T-helper 17 cell (primary cell): ENCODE measurements at regions not wholly inside any gene's neighbourhood (a gene's known extent, or its start where the extent isn't known, plus 50 kb on each side); places are given as distances from the start of the nearest gene placed in this dataset.

ENCODE experiments used
- ATAC-seq: fragments of 150-1000 bp; cut with Tn5 transposase; 2 replicates; pipeline ENCODE4 v1.10.0; 2021; ENCODE audit warnings: mild to moderate bottlenecking, moderate library complexity
- DNase-seq, 3 donors: peaks; one replicate each; pipeline versions ENCODE4 v3.0.0 to v3.0.0-alpha.2; 2020 to 2021
- H3K9me3 ChIP-seq: one replicate; pipeline ENCODE4 v1.7.0; 2013; ENCODE audit warnings: low read length, mild to moderate bottlenecking; ENCODE audit not compliant: control insufficient read depth, poor library complexity, severe bottlenecking
- H3K27ac Mint-ChIP-seq: one replicate; pipeline ENCODE4 v1.8.0; 2022; ENCODE audit warnings: mild to moderate bottlenecking, moderate library complexity, mixed read lengths
- H3K27me3 Mint-ChIP-seq: one replicate; pipeline ENCODE4 v1.8.0; 2022; ENCODE audit warnings: mixed read lengths
- H3K36me3 Mint-ChIP-seq: one replicate; pipeline ENCODE4 v1.8.0; 2022; ENCODE audit warnings: low read depth, mixed read lengths
- H3K4me1 Mint-ChIP-seq: one replicate; pipeline ENCODE4 v1.8.0; 2022; ENCODE audit warnings: mild to moderate bottlenecking, mixed read lengths
- H3K4me3 Mint-ChIP-seq: one replicate; pipeline ENCODE4 v1.8.0; 2022; ENCODE audit warnings: mild to moderate bottlenecking, moderate library complexity, mixed read lengths

DNA sequence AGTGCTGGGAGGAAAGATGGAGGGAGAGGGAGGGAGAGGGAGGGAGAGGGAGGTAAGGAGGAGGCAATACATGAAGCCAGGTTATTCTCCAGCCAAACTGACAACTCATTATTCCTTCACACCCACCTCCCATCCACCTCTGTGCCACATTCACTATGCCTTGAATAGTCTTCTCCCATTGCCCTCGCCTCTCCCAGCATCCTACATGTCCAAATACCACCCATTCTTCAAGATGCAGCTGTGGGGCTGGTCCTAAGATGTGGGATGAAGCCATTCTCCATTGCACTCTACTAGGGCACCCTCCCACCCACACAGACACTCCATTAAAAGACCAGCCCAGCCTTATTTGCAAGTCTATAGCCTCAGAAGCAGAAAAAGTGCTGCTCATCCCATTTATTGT lies 165.8 kb downstream of the RRAGC start:
- Mint-ChIP-seq H3K27ac (no peak overlapping the region), H3K4me1 (no peaks in the 10 kb centered on the region), H3K27me3 (peaks cover 35% of the 10 kb centered on the region), H3K36me3 (no peaks in the 10 kb centered on the region), H3K4me3 (no peak overlapping the region)
- DNase-seq = no peak
- ATAC-seq = no peak
- H3K9me3 ChIP-seq = no peaks in the 10 kb centered on the region

DNA sequence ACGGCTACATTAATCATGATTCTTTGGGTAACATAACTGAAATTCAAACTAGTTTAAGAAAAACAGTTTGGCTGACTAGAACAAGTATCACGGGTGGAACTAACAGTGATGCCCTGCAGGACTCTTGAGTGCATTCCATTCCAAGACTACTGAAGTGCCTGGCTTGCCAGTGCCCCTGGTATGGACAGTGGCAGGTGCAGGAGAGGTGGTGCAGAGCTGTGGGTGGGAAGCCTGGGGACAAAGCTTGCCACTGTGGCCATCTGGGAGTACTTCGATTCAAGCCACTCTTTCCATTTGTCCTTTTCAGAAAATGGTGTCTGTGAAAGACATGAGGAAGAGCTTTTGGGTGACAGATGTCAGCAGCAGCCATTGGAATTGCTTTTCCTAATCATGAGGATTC lies 166.5 kb downstream of the RRAGC start:
- H3K4me1 Mint-ChIP-seq = no peaks in the 10 kb centered on the region
- no peak for DNase-seq
- H3K9me3 ChIP-seq = no peaks in the 10 kb centered on the region
- no peak overlapping the region for H3K27ac Mint-ChIP-seq
- no peak overlapping the region for H3K4me3 Mint-ChIP-seq
- peaks cover 43% of the 10 kb centered on the region for H3K27me3 Mint-ChIP-seq
- H3K36me3 Mint-ChIP-seq = no peaks in the 10 kb centered on the region
- ATAC-seq = no peak

DNA sequence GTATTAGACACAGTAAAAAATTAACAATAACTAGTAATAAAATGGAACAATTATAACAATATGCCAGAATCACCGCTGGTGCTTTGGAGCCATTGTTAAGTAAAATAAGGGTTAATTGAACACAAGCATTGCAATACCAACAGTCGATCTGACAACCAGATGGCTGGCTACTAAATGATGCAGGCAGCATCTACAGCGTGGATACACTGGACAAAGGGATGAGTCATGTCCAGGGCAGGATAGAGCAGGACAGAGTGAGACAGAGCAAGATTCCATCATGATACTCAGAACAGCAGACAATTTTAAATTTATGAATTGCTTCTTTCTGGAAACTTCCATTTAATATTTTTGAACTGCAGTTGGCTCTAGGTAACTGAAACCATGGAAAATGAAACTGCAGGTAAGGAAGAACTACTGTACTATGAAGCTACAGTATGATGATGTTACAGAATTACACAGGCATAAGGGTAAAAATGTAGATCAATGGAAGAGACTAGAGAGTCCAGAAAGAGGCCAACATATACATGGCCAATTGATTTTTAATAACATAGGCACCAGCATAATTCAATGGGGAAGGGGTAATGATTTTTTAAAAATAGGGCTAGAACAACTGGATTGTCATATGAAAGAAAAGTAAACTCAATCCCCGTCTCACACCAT lies 168.7 kb downstream of the RRAGC start:
- Mint-ChIP-seq H3K27ac (no peak overlapping the region), H3K27me3 (peaks cover 54% of the 10 kb centered on the region), H3K36me3 (peaks cover 2% of the 10 kb centered on the region), H3K4me3 (no peak overlapping the region), H3K4me1 (no peaks in the 10 kb centered on the region)
- DNase-seq (no peak), ATAC-seq (no peak)
- no peaks in the 10 kb centered on the region for H3K9me3 ChIP-seq

DNA sequence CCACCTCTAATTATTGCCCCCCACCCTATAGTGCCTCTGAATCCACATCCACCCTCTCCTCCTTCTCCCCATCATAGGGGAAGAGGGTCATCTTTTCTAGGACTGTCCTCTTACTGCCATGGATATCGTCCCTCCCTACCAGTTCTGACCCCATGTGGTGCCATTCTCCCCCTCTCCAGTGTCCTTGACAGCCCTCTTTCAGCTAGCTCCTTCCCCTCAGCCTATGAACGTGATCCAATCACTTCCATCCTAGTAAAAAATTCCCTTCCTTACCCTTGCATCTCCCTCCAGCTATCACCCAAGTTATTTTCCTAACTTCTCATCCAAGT lies 172.7 kb downstream of the RRAGC start:
- Mint-ChIP-seq H3K4me1 (no peaks in the 10 kb centered on the region), H3K36me3 (peaks cover 5% of the 10 kb centered on the region), H3K27me3 (peaks cover 70% of the 10 kb centered on the region), H3K27ac (no peak overlapping the region), H3K4me3 (no peak overlapping the region)
- DNase-seq (no peak), ATAC-seq (no peak)
- no peaks in the 10 kb centered on the region for H3K9me3 ChIP-seq

GRCh38 chr1:38686167-38686926 lies 173.2 kb downstream of the RRAGC start:
- ATAC-seq (no peak), DNase-seq (no peak)
- Mint-ChIP-seq H3K4me3 (no peak overlapping the region), H3K36me3 (peaks cover 5% of the 10 kb centered on the region), H3K27ac (no peak overlapping the region), H3K4me1 (no peaks in the 10 kb centered on the region), H3K27me3 (peaks cover 70% of the 10 kb centered on the region)
- H3K9me3 ChIP-seq = no peaks in the 10 kb centered on the region

GRCh38 chr1:38685388-38685787 lies 174.2 kb downstream of the RRAGC start:
- Mint-ChIP-seq H3K36me3 (peaks cover 5% of the 10 kb centered on the region), H3K27ac (no peak overlapping the region), H3K27me3 (peaks cover 63% of the 10 kb centered on the region), H3K4me1 (no peaks in the 10 kb centered on the region), H3K4me3 (no peak overlapping the region)
- ATAC-seq (no peak), DNase-seq (no peak)
- no peaks in the 10 kb centered on the region for H3K9me3 ChIP-seq

- no peak for ATAC-seq
- Mint-ChIP-seq H3K36me3 (peaks cover 3% of the 10 kb centered on the region), H3K4me3 (no peak overlapping the region), H3K4me1 (no peaks in the 10 kb centered on the region), H3K27me3 (peaks cover 43% of the 10 kb centered on the region), H3K27ac (no peak overlapping the region)
- no peaks in the 10 kb centered on the region for H3K9me3 ChIP-seq
- no peak for DNase-seq
Observed at GRCh38 chr1:38680801-38681510, 178.6 kb downstream of the RRAGC start.

DNA sequence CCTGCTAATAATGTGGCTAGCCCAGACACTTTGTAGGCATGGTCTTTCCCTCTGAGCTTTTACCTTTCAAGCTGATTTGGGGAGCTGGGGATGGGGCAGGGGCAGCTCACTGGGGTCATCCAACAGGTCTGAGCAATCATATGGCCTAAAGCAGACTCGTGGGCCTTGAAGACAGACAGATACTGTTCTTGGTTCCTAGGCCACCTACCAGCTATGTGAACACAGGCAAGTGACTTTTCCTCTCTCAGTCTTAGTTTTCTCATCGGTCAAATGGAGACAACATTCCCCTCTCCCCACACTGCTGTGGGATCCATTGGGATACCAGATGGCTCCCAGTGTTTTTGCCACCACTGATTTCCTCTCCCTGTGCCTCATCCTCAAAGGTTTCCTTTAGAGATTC lies 181.8 kb downstream of the RRAGC start:
- H3K36me3 Mint-ChIP-seq = peaks cover 3% of the 10 kb centered on the region
- no peak overlapping the region for H3K4me3 Mint-ChIP-seq
- no peaks in the 10 kb centered on the region for H3K9me3 ChIP-seq
- ATAC-seq (no peak), DNase-seq (no peak)
- H3K27ac Mint-ChIP-seq = no peak overlapping the region
- H3K4me1 Mint-ChIP-seq = no peaks in the 10 kb centered on the region
- peaks cover 43% of the 10 kb centered on the region for H3K27me3 Mint-ChIP-seq

DNA sequence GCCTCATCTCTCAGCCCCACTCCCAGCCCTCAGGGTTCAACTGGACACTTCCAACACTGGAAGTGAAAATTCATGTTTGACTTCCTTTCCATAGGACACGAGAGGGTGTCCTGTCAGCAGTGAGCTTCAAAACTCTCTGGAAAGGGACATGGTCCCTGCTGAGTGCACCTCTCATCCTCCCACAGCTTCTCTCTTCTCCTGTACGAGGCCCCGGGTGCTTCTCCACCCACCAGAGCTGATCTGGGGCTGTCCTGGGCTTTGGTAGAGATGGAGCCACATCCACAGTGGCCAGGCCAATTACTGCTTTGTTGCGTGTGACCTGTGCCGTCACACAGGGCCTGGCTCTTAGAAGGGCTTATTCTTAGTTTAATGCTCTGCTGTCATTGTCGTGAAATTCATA lies 182.3 kb downstream of the RRAGC start:
- Mint-ChIP-seq H3K36me3 (peaks cover 3% of the 10 kb centered on the region), H3K27ac (no peak overlapping the region), H3K4me1 (no peaks in the 10 kb centered on the region), H3K4me3 (no peak overlapping the region), H3K27me3 (peaks cover 43% of the 10 kb centered on the region)
- H3K9me3 ChIP-seq = no peaks in the 10 kb centered on the region
- DNase-seq (no peak), ATAC-seq (no peak)

DNA sequence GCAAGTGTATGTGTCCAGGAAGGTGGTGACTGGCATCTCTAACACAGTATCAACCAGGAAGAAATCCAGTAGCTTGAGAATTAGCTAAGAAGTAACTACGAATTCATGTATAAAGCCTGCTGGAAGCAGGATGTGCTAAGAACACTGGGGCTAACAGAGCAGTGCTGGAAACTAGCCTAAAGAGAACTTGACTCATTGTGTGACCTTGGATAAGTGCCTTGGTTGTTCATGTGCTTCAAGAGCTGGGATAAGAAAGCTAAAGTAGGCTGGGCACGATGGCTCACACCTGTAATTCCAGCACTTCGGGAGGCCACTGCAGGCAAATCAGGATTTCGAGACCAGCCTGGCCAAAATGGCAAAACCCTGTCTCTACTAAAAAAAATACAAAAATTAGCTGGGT lies 186.9 kb downstream of the RRAGC start:
- no peak for ATAC-seq
- H3K9me3 ChIP-seq = no peaks in the 10 kb centered on the region
- H3K4me3 Mint-ChIP-seq = no peak overlapping the region

DNA sequence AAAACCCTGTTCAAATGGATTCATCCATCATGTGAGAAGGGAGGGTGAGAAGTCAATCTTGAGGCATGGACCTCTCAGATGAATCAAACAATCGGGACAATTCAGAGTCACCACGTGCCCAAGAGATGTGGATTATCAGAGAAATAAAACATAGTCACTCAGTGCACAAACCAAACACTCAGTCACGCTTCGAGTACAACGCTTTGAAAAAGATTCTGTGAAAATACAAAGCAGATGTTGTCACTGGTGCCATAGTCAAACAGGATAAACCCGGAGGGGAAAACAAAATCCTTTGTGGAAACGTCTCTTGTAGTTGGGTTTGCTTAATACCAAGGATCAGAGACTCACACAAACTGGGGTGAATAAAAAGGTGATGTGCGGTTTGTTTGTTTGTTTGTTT lies 188.4 kb downstream of the RRAGC start:
- H3K9me3 ChIP-seq = no peaks in the 10 kb centered on the region
- Mint-ChIP-seq H3K36me3 (peaks cover 7% of the 10 kb centered on the region), H3K27ac (no peak overlapping the region), H3K4me1 (no peaks in the 10 kb centered on the region), H3K27me3 (peaks cover 69% of the 10 kb centered on the region), H3K4me3 (no peak overlapping the region)
- DNase-seq (no peak), ATAC-seq (no peak)

More for the DNA sequence above, 186.9 kb downstream of the RRAGC start:
- H3K27me3 Mint-ChIP-seq = peaks cover 67% of the 10 kb centered on the region
- peaks cover 5% of the 10 kb centered on the region for H3K36me3 Mint-ChIP-seq
- no peak for DNase-seq
- H3K27ac Mint-ChIP-seq = no peak overlapping the region
- H3K4me1 Mint-ChIP-seq = no peaks in the 10 kb centered on the region

- DNase-seq = no peak
- Mint-ChIP-seq H3K27me3 (peaks cover 64% of the 10 kb centered on the region), H3K4me3 (no peak overlapping the region), H3K4me1 (no peaks in the 10 kb centered on the region), H3K27ac (no peak overlapping the region), H3K36me3 (peaks cover 7% of the 10 kb centered on the region)
- no peaks in the 10 kb centered on the region for H3K9me3 ChIP-seq
- no peak for ATAC-seq
Observed at GRCh38 chr1:38670544-38671122, 188.9 kb downstream of the RRAGC start.

DNA sequence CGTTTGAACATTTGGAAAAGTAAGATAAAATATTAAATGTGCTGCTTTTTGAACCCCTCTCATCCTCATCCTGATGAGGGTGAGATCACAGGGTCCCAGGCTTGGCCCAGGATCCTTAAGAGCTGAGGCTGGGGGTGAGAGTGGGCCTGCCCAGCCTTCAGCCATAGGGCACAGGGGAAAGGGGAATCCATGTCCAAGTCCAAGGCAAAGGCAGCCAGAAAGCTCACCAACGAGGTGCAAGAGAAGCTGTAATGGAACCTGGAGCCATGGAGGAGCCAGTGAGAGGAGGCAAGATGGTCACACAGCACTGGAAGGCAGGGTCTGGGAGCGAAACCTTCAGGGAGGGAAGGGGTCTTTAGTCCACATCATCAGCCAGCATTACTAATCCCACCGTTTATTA lies 191.9 kb downstream of the RRAGC start:
- no peak for ATAC-seq
- Mint-ChIP-seq H3K27me3 (peaks cover 57% of the 10 kb centered on the region), H3K4me3 (no peak overlapping the region)

More for the DNA sequence above, 191.9 kb downstream of the RRAGC start:
- peaks cover 4% of the 10 kb centered on the region for H3K36me3 Mint-ChIP-seq
- H3K4me1 Mint-ChIP-seq = no peaks in the 10 kb centered on the region
- no peak for DNase-seq
- no peaks in the 10 kb centered on the region for H3K9me3 ChIP-seq
- H3K27ac Mint-ChIP-seq = no peak overlapping the region
